ENCODE measurements at regions not wholly inside any gene's neighbourhood (a gene's known extent, or its start where the extent isn't known, plus 50 kb on each side); places are given as distances from the start of the nearest gene placed in this dataset.
"Not testable (repeated sequence)": the region's sequence is repeated elsewhere in the genome, so short reads cannot be mapped to it uniquely, and the experiment has no call there.

DNA sequence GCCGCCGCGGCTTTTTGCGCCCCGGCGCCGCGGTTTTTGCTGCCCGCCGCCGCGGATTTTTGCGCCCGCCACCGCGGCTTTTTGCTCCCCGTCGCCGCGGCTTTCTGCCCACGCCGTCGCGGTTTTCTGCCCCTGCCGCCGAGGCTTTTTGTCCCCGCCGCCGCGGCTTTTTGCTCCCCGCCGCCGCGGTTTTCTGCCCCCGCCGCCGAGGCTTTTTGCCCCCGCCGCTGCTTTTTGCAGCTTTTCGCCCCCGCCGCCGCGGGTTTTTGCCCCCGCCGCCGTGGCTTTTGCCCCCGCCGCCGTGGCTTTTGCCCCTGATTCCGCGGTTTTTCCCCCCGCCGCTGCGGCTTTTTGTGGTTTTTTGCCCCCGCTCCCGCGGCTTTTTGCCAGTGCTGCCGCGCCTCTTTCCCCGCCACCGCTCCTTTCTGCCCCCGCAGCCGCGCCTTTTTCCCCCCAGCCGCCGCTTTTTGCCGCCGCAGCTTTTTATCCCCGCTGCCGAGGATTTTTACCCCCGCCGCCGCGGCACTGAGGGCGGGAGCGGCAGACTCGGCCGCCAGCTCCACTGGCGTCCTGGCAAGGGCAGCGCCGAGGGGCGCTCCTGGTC, 518.6 kb upstream of the WSB1 start:
- TF ChIP-seq POLR2AphosphoS5 (IDR thresholded peaks at IDR 0.05; ENCODE audit: low read depth) (no peak), SPI1 (IDR thresholded peaks at IDR 0.05; ENCODE audit: borderline replicate concordance, low read depth) (no peak), GABPA (IDR thresholded peaks at IDR 0.05; ENCODE audit: low read depth) (no peak)
- TF ChIP-seq, protein P1, sequence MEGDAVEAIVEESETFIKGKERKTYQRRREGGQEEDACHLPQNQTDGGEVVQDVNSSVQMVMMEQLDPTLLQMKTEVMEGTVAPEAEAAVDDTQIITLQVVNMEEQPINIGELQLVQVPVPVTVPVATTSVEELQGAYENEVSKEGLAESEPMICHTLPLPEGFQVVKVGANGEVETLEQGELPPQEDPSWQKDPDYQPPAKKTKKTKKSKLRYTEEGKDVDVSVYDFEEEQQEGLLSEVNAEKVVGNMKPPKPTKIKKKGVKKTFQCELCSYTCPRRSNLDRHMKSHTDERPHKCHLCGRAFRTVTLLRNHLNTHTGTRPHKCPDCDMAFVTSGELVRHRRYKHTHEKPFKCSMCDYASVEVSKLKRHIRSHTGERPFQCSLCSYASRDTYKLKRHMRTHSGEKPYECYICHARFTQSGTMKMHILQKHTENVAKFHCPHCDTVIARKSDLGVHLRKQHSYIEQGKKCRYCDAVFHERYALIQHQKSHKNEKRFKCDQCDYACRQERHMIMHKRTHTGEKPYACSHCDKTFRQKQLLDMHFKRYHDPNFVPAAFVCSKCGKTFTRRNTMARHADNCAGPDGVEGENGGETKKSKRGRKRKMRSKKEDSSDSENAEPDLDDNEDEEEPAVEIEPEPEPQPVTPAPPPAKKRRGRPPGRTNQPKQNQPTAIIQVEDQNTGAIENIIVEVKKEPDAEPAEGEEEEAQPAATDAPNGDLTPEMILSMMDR (IDR thresholded peaks at IDR 0.05; ENCODE audit: insufficient read depth, low read length): no peak
- TF ChIP-seq, protein P2, sequence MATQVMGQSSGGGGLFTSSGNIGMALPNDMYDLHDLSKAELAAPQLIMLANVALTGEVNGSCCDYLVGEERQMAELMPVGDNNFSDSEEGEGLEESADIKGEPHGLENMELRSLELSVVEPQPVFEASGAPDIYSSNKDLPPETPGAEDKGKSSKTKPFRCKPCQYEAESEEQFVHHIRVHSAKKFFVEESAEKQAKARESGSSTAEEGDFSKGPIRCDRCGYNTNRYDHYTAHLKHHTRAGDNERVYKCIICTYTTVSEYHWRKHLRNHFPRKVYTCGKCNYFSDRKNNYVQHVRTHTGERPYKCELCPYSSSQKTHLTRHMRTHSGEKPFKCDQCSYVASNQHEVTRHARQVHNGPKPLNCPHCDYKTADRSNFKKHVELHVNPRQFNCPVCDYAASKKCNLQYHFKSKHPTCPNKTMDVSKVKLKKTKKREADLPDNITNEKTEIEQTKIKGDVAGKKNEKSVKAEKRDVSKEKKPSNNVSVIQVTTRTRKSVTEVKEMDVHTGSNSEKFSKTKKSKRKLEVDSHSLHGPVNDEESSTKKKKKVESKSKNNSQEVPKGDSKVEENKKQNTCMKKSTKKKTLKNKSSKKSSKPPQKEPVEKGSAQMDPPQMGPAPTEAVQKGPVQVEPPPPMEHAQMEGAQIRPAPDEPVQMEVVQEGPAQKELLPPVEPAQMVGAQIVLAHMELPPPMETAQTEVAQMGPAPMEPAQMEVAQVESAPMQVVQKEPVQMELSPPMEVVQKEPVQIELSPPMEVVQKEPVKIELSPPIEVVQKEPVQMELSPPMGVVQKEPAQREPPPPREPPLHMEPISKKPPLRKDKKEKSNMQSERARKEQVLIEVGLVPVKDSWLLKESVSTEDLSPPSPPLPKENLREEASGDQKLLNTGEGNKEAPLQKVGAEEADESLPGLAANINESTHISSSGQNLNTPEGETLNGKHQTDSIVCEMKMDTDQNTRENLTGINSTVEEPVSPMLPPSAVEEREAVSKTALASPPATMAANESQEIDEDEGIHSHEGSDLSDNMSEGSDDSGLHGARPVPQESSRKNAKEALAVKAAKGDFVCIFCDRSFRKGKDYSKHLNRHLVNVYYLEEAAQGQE (IDR thresholded peaks at IDR 0.05; ENCODE audit: insufficient replicate concordance, low read depth): no peak
- Histone ChIP-seq H3K27me3 (ENCODE audit: insufficient read depth, poor library complexity, severe bottlenecking) (no peaks in the 10 kb centered on the region), H3K4me3 (replicated peaks; ENCODE audit: insufficient read depth, low read length) (no peak overlapping the region), H3K27ac (replicated peaks) (no peak overlapping the region)
- DNase-seq (ENCODE audit: low read depth in 1 of 2, low spot score in 1 of 2): no peak

DNA sequence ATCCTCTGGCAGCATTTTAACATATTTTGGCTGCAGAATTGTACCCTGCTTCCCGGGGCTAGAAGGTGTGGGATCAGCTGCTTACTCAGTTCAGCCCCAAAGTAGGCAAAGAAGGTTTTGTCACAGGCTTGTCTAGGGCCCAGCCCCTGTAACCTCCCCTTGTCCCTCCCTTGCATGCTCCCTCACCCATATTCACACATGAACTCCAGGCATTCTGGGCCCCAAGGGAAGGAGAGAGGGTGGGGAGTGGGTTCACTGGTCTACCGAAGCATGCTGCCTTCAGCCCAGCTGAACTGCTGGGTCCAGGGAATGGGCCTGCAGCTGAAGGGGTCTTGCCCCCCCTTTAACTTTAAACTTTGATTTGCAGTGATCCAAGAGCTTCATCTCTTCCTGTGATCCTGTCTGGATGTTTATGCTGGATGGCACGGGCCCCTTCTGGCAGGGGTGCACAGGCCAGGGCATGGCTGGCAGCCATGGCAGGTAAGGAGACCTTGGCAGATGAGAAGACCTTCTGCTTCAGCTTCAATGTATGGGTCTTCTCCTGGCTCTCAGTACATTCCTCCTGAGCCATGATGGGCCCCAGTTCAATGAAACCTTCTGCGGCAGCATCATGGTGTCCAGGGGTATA, 513.6 kb upstream of the WSB1 start:
- H3K27me3 ChIP-seq (ENCODE audit: insufficient read depth, poor library complexity, severe bottlenecking): not testable (repeated sequence)
- peak in 1 of 2 experiments; percentile 0 for DNase-seq (ENCODE audit: low read depth in 1 of 2, low spot score in 1 of 2)

GRCh38 chr17:26782153-26782552, 511.8 kb upstream of the WSB1 start:
- TF ChIP-seq POLR2AphosphoS5 (IDR thresholded peaks at IDR 0.05; ENCODE audit: low read depth): no peak
- TF ChIP-seq GABPA (IDR thresholded peaks at IDR 0.05; ENCODE audit: low read depth): no peak
- TF ChIP-seq, protein P1 (IDR thresholded peaks at IDR 0.05; ENCODE audit: insufficient read depth, low read length): no peak
- no peak for TF ChIP-seq SPI1 (IDR thresholded peaks at IDR 0.05; ENCODE audit: borderline replicate concordance, low read depth)
- TF ChIP-seq, protein P2 (IDR thresholded peaks at IDR 0.05; ENCODE audit: insufficient replicate concordance, low read depth): no peak
- H3K4me3 ChIP-seq (replicated peaks; ENCODE audit: insufficient read depth, low read length): no peak overlapping the region
- H3K27ac ChIP-seq (replicated peaks): no peak overlapping the region
- no peak for DNase-seq (ENCODE audit: low read depth in 1 of 2, low spot score in 1 of 2)
- no peaks in the 10 kb centered on the region for H3K27me3 ChIP-seq (ENCODE audit: insufficient read depth, poor library complexity, severe bottlenecking)

More for the DNA sequence above, 513.6 kb upstream of the WSB1 start:
- not testable (repeated sequence) for H3K4me3 ChIP-seq (replicated peaks; ENCODE audit: insufficient read depth, low read length); H3K27ac ChIP-seq (replicated peaks)

DNA sequence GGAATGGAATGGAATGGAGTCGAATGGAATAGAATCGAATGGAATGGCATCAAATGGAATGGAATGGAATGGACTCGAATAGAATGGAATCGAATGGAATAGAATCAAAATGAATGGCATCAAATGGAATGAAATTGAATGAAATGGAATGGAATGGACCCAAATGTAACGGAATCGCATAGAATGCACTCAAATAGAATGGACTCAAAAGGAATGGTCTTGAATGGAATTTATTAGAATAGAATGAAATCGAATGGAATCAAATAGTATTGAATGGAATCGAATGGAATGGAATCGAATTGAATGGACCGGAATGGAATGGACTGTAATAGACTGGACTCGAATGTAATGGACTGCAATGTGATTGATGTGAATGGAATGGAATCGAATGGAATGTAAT, 501.4 kb upstream of the WSB1 start:
- no peak for DNase-seq (ENCODE audit: low read depth in 1 of 2, low spot score in 1 of 2)
- Histone ChIP-seq H3K27ac (replicated peaks) (no peak overlapping the region), H3K27me3 (ENCODE audit: insufficient read depth, poor library complexity, severe bottlenecking) (no peaks in the 10 kb centered on the region), H3K4me3 (replicated peaks; ENCODE audit: insufficient read depth, low read length) (no peak overlapping the region)
- TF ChIP-seq GABPA (IDR thresholded peaks at IDR 0.05; ENCODE audit: low read depth): no peak

DNA sequence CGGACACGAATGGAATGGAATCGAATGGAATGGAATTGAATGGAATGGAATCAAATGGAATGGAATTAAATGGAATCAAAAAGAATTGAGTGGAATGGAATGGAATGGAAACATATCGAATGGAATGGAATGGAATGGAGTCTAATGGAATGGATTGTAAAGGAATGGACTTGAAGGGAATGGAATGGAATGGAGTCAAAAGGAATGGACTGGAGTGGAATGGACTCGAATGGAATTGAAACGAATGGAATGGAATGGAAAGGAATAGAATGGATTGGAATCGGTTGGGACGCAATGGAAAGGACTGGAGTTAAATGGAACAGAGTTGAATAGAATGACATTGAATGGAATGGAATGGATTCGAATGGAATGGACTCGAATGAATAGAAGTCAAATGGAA, 486.9 kb upstream of the WSB1 start:
- Histone ChIP-seq H3K4me3 (replicated peaks; ENCODE audit: insufficient read depth, low read length) (no peak overlapping the region), H3K27ac (replicated peaks) (no peak overlapping the region), H3K27me3 (ENCODE audit: insufficient read depth, poor library complexity, severe bottlenecking) (no peaks in the 10 kb centered on the region)
- TF ChIP-seq GABPA (IDR thresholded peaks at IDR 0.05; ENCODE audit: low read depth): no peak
- TF ChIP-seq, protein P2 (IDR thresholded peaks at IDR 0.05; ENCODE audit: insufficient replicate concordance, low read depth): no peak
- no peak for DNase-seq (ENCODE audit: low read depth in 1 of 2, low spot score in 1 of 2)

Measured in HL-60 (cell line).